HCT116 (cell line): ENCODE measurements at regions not wholly inside any gene's neighbourhood (a gene's known extent, or its start where the extent isn't known, plus 50 kb on each side); places are given as distances from the start of the nearest gene placed in this dataset.
"Not testable (repeated sequence)": the region's sequence is repeated elsewhere in the genome, so short reads cannot be mapped to it uniquely, and the experiment has no call there.

Experiments used
- ATAC-seq: fragments of 200-7000 bp; cut with Tn5 transposase; 2 replicates; pipeline ENCODE4 v1.9.1; 2020; ENCODE audit warnings: mild to moderate bottlenecking, moderate library complexity
- BruUV-seq: library from RNA; stranded (reverse); fragments of 400-500 nt; replicated peaks from 2 replicates; lab custom pipeline; 2021; lab: Mats Ljungman, UMichigan
- CTCF ChIA-PET: fragments of 300-600 bp; sonication (Branson Sonifier 250); formaldehyde crosslinking; loops from one replicate; lab custom pipeline; 2021; ENCODE audit warnings: antibody characterized with exemption; lab: Charles Lee
- POLR2A ChIA-PET: fragments of 300-600, 350-600 bp; sonication (Branson Sonifier 250); formaldehyde crosslinking; loops from one replicate; lab custom pipeline; 2021; ENCODE audit warnings: antibody characterized with exemption; lab: Charles Lee
- RAD21 ChIA-PET, 2 experiments: fragments of 300-600 bp; sonication (Branson Sonifier 250); formaldehyde crosslinking; loops; one replicate each; lab custom pipeline; 2023; ENCODE audit warnings: low total read pairs in 2 of 2; ENCODE audit not compliant: uncharacterized antibody in 2 of 2, unreplicated experiment in 2 of 2, low non-redundant PET in 1 of 2; lab: Charles Lee
- DNase-seq: peaks from one replicate; pipeline ENCODE4 v3.0.0-alpha.2; 2010; ENCODE audit warnings: low read depth, low spot score
- H2AFZ ChIP-seq: fragments of 200-600 bp; shearing (Covaris generic), sonication (generic); 2 replicates; pipeline ENCODE4 v1.6.1; 2017; ENCODE audit warnings: low read depth, mixed run types, mixed read lengths, antibody characterized with exemption, low read length; ENCODE audit not compliant: poor library complexity, severe bottlenecking
- H3K27ac ChIP-seq: 2 replicates; pipeline ENCODE4 v1.5.1; 2012; ENCODE audit warnings: low read depth, low read length
- H3K27me3 ChIP-seq: fragments of 200-600 bp; sonication (generic); 2 replicates; pipeline ENCODE4 v1.6.1; 2016; ENCODE audit warnings: mixed run types, low read length, mixed read lengths; ENCODE audit not compliant: insufficient read depth
- H3K36me3 ChIP-seq, 2 experiments: fragments of 200-500 bp in 1 of 2; fragments of 200-600 bp in 1 of 2; sonication (Bioruptor generic) in 1 of 2; sonication (generic) in 1 of 2; 2 replicates each; pipeline versions ENCODE4 v1.5.1 to v1.6.1; 2014 to 2016; ENCODE audit warnings: low read length in 2 of 2, inconsistent platforms in 1 of 2, mixed read lengths in 1 of 2, mixed run types in 1 of 2; ENCODE audit not compliant: insufficient read depth in 2 of 2, control insufficient read depth in 1 of 2
- H3K4me1 ChIP-seq, 2 experiments: fragments of 200-600 bp in 1 of 2; sonication (generic) in 1 of 2; 2 replicates each; pipeline versions ENCODE4 v1.5.1 to v1.6.1; 2012 to 2017; ENCODE audit warnings: low read length in 2 of 2, inconsistent platforms in 1 of 2, mild to moderate bottlenecking in 1 of 2, mixed read lengths in 1 of 2, mixed run types in 1 of 2, moderate library complexity in 1 of 2; ENCODE audit not compliant: insufficient read depth in 2 of 2, control insufficient read depth in 1 of 2
- H3K4me2 ChIP-seq: fragments of 200-600 bp; sonication (generic); 2 replicates; pipeline ENCODE4 v1.6.1; 2017; ENCODE audit warnings: mixed run types, low read length, mixed read lengths
- H3K4me3 ChIP-seq, 2 experiments: fragments of 200-600 bp in 1 of 2; sonication (generic) in 1 of 2; replicated peaks in 1 of 2; 2 replicates each; pipeline ENCODE4 v1.5.1; 2011 to 2016; ENCODE audit warnings: low read length in 2 of 2, control low read depth in 1 of 2, low read depth in 1 of 2, mild to moderate bottlenecking in 1 of 2, mixed read lengths in 1 of 2, mixed run types in 1 of 2
- H3K79me2 ChIP-seq: fragments of 200-600 bp; sonication (generic); 2 replicates; pipeline ENCODE4 v1.6.1; 2017; ENCODE audit warnings: mild to moderate bottlenecking, mixed run types, low read length, moderate library complexity, mixed read lengths; ENCODE audit not compliant: insufficient read depth
- H3K9ac ChIP-seq: fragments of 200-600 bp; sonication (generic); 2 replicates; pipeline ENCODE4 v1.6.1; 2016; ENCODE audit warnings: low read length, mixed read lengths
- H3K9me2 ChIP-seq: fragments of 200-600 bp; sonication (generic), shearing (Covaris generic); 2 replicates; pipeline ENCODE4 v1.6.1; 2017; ENCODE audit warnings: mixed run types, mild to moderate bottlenecking, moderate library complexity; ENCODE audit not compliant: insufficient read depth
- H3K9me3 ChIP-seq, 2 experiments: fragments of 200-500 bp in 1 of 2; fragments of 200-600 bp in 1 of 2; sonication (Bioruptor generic) in 1 of 2; sonication (generic) in 1 of 2; 2 replicates each; pipeline ENCODE4 v1.6.1; 2014 to 2017; ENCODE audit warnings: low read length in 2 of 2, mixed read lengths in 2 of 2, inconsistent platforms in 1 of 2, low read depth in 1 of 2, mild to moderate bottlenecking in 1 of 2, mixed run types in 1 of 2, moderate library complexity in 1 of 2; ENCODE audit not compliant: control insufficient read depth in 1 of 2, insufficient read depth in 1 of 2
- H4K20me1 ChIP-seq: fragments of 200-600 bp; sonication (generic), shearing (Covaris generic); 2 replicates; pipeline ENCODE4 v1.6.1; 2017; ENCODE audit warnings: mixed run types, mild to moderate bottlenecking, moderate library complexity; ENCODE audit not compliant: insufficient read depth
- ATF3 ChIP-seq: IDR thresholded peaks from 2 replicates; pipeline ENCODE4 v1.6.1; 2012
- CEBPB ChIP-seq: IDR thresholded peaks from 2 replicates; pipeline ENCODE4 v1.6.1; 2012; ENCODE audit warnings: low read depth
- CTCF ChIP-seq, 3 experiments: fragments of 200-600 bp in 1 of 3; sonication (generic) in 1 of 3; IDR thresholded peaks in 2 of 3; conservative IDR thresholded peaks in 1 of 3; 2 replicates each; pipeline ENCODE4 v1.5.1; 2012 to 2017; ENCODE audit warnings: low read depth in 2 of 3, low read length in 2 of 3, antibody characterized with exemption in 1 of 3, borderline replicate concordance in 1 of 3, control low read depth in 1 of 3, mild to moderate bottlenecking in 1 of 3, mixed read lengths in 1 of 3, mixed run types in 1 of 3, moderate library complexity in 1 of 3; ENCODE audit not compliant: insufficient read depth in 1 of 3
- MAX ChIP-seq: IDR thresholded peaks from 2 replicates; pipeline ENCODE4 v1.6.1; 2012
- RAD21 ChIP-seq: IDR thresholded peaks from 2 replicates; pipeline ENCODE4 v1.6.1; 2012; ENCODE audit warnings: low read depth, mild to moderate bottlenecking
- REST ChIP-seq: IDR thresholded peaks from 2 replicates; pipeline ENCODE4 v1.6.1; 2012; ENCODE audit warnings: low read depth
- SIN3A ChIP-seq: IDR thresholded peaks from 2 replicates; pipeline ENCODE4 v1.6.1; 2012; ENCODE audit warnings: low read depth
- TCF7L2 ChIP-seq: IDR thresholded peaks from 2 replicates; pipeline ENCODE4 v1.7.0; 2011; ENCODE audit warnings: borderline replicate concordance, inconsistent platforms; ENCODE audit not compliant: insufficient read depth, insufficient read length; ENCODE audit errors: extremely low read depth
- YY1 ChIP-seq: IDR thresholded peaks from 2 replicates; pipeline ENCODE4 v1.6.1; 2011; ENCODE audit warnings: low read length, low read depth, moderate library complexity, mild to moderate bottlenecking; ENCODE audit not compliant: insufficient replicate concordance; ENCODE audit errors: extremely low read depth
- intact Hi-C: fragments of 100-400 bp; cut with micrococcal nuclease; formaldehyde crosslinking; loops from 2 replicates; pipeline ENCODE4 v1.10.0; 2022

- Histone ChIP-seq H2AFZ (no peak overlapping the region), H3K4me2 (no peak overlapping the region), H3K79me2 (no peaks in the 10 kb centered on the region), H3K9me2 (no peaks in the 10 kb centered on the region), H3K27ac (no peak overlapping the region), H4K20me1 (no peaks in the 10 kb centered on the region), H3K4me1 (no peaks in the 10 kb centered on the region), H3K27me3 (no peaks in the 10 kb centered on the region), H3K9ac (no peak overlapping the region), H3K36me3 (no peaks in the 10 kb centered on the region), H3K9me3 (peaks cover 3 to 5% of the 10 kb centered on the region in 2 experiments; a peak in 2 of 4 replicates), H3K4me3 (no peak overlapping the region)
- TF ChIP-seq MAX (no peak), ATF3 (no peak), REST (no peak), TCF7L2 (no peak), CEBPB (no peak), RAD21 (no peak), YY1 (no peak), CTCF (IDR thresholded peaks at IDR 0.05 in 2 of 3, conservative IDR thresholded peaks at IDR 0.05 in 1 of 3; ENCODE audit: borderline replicate concordance in 1 of 3, insufficient read depth in 1 of 3, low read depth in 2 of 3, low read length in 2 of 3) (no peak), SIN3A (no peak)
- CTCF ChIA-PET = no interaction called here
- POLR2A ChIA-PET = no interaction called here
- intact Hi-C loops = no loop called here
- ATAC-seq = no peak
- no TSS peak for BruUV-seq
- RAD21 ChIA-PET = no interaction called here
- DNase-seq = no peak
These were observed 154.0 kb downstream of the LIPI start for GRCh38 chr21:14056771-14057191.

- ATAC-seq, POLR2A ChIA-PET, H3K9ac ChIP-seq, H3K4me3 ChIP-seq, DNase-seq, H4K20me1 ChIP-seq, BruUV-seq, H3K4me2 ChIP-seq, H3K27me3 ChIP-seq, H3K79me2 ChIP-seq, H3K9me2 ChIP-seq, H3K27ac ChIP-seq, H3K9me3 ChIP-seq, H2AFZ ChIP-seq, intact Hi-C loops, CTCF ChIA-PET, RAD21 ChIA-PET, H3K4me1 ChIP-seq, H3K36me3 ChIP-seq: not testable (repeated sequence)
These were observed 154.8 kb downstream of the LIPI start for GRCh38 chr21:14055746-14056515.
